ENCODE measurements at regions not wholly inside any gene's neighbourhood (a gene's known extent, or its start where the extent isn't known, plus 50 kb on each side); places are given as distances from the start of the nearest gene placed in this dataset.

GRCh38 chr10:28822719-28823464 is 145.6 kb downstream of the BAMBI start:
- in situ Hi-C loops (cut with HindIII; ENCODE audit: low sequenced_read_pairs), result no loop called here
- no peak for DNase-seq (ENCODE audit: low read depth, low spot score)
- H3K4me3 ChIP-seq (ENCODE audit: low read depth, low read length), result no peak overlapping the region
- TF ChIP-seq CTCF (IDR thresholded peaks at IDR 0.05; ENCODE audit: low read depth, low read length), result no peak

- no peak for DNase-seq (ENCODE audit: low read depth, low spot score)
- TF ChIP-seq CTCF (IDR thresholded peaks at IDR 0.05; ENCODE audit: low read depth, low read length), result no peak
- in situ Hi-C loops (cut with HindIII; ENCODE audit: low sequenced_read_pairs), result no loop called here
- no peak overlapping the region for H3K4me3 ChIP-seq (ENCODE audit: low read depth, low read length)
Measured at GRCh38 chr10:28823501-28824075, 146.3 kb downstream of the BAMBI start.

GRCh38 chr10:28833313-28833712 is 156.0 kb downstream of the BAMBI start:
- no peak for TF ChIP-seq CTCF (IDR thresholded peaks at IDR 0.05; ENCODE audit: low read depth, low read length)
- in situ Hi-C loops (cut with HindIII; ENCODE audit: low sequenced_read_pairs), result no loop called here
- H3K4me3 ChIP-seq (ENCODE audit: low read depth, low read length), result no peak overlapping the region
- no peak for DNase-seq (ENCODE audit: low read depth, low spot score)

- DNase-seq (ENCODE audit: low read depth, low spot score), result no peak
- TF ChIP-seq CTCF (IDR thresholded peaks at IDR 0.05; ENCODE audit: low read depth, low read length), result no peak
- no peak overlapping the region for H3K4me3 ChIP-seq (ENCODE audit: low read depth, low read length)
- in situ Hi-C loops (cut with HindIII; ENCODE audit: low sequenced_read_pairs), result no loop called here
Measured at GRCh38 chr10:28836435-28836743, 159.1 kb downstream of the BAMBI start.

- H3K4me3 ChIP-seq (ENCODE audit: low read depth, low read length), result no peak overlapping the region
- no peak for TF ChIP-seq CTCF (IDR thresholded peaks at IDR 0.05; ENCODE audit: low read depth, low read length)
- DNase-seq (ENCODE audit: low read depth, low spot score), result no peak
- in situ Hi-C loops (cut with HindIII; ENCODE audit: low sequenced_read_pairs), result no loop called here
Measured at GRCh38 chr10:28837613-28838390, 160.5 kb downstream of the BAMBI start.

- DNase-seq (ENCODE audit: low read depth, low spot score), result no peak
Measured at GRCh38 chr10:28838908-28839307, 161.6 kb downstream of the BAMBI start.

More at GRCh38 chr10:28838908-28839307, 161.6 kb downstream of the BAMBI start:
- in situ Hi-C loops (cut with HindIII; ENCODE audit: low sequenced_read_pairs), result no loop called here
- no peak for TF ChIP-seq CTCF (IDR thresholded peaks at IDR 0.05; ENCODE audit: low read depth, low read length)
- H3K4me3 ChIP-seq (ENCODE audit: low read depth, low read length), result no peak overlapping the region
